T-helper 2 cell treated with Interferon-gamma antibody and Interleukin-4, amounts not matched to agents 5 μg/mL and 100 μg/mL, for 36 hours (primary cell): ENCODE measurements at regions not wholly inside any gene's neighbourhood (a gene's known extent, or its start where the extent isn't known, plus 50 kb on each side); places are given as distances from the start of the nearest gene placed in this dataset.

Experiments used
- DNase-seq: peaks from one replicate; pipeline ENCODE4 v3.0.0; 2021; ENCODE audit warnings: low spot score
- H3K27ac Mint-ChIP-seq: one replicate; pipeline ENCODE4 v1.8.0; 2021; ENCODE audit warnings: mild to moderate bottlenecking, mixed read lengths
- H3K27me3 Mint-ChIP-seq: one replicate; pipeline ENCODE4 v1.8.0; 2021; ENCODE audit warnings: low read depth, mixed read lengths
- H3K36me3 Mint-ChIP-seq: one replicate; pipeline ENCODE4 v1.8.0; 2021; ENCODE audit warnings: low read depth, mixed read lengths
- H3K4me1 Mint-ChIP-seq: one replicate; pipeline ENCODE4 v1.8.0; 2021; ENCODE audit warnings: low read depth, mixed read lengths
- H3K4me3 Mint-ChIP-seq: one replicate; pipeline ENCODE4 v1.8.0; 2022; ENCODE audit warnings: mild to moderate bottlenecking, moderate library complexity, mixed read lengths
- H3K9me3 Mint-ChIP-seq: one replicate; pipeline ENCODE4 v1.8.0; 2021; ENCODE audit warnings: mixed read lengths

DNA sequence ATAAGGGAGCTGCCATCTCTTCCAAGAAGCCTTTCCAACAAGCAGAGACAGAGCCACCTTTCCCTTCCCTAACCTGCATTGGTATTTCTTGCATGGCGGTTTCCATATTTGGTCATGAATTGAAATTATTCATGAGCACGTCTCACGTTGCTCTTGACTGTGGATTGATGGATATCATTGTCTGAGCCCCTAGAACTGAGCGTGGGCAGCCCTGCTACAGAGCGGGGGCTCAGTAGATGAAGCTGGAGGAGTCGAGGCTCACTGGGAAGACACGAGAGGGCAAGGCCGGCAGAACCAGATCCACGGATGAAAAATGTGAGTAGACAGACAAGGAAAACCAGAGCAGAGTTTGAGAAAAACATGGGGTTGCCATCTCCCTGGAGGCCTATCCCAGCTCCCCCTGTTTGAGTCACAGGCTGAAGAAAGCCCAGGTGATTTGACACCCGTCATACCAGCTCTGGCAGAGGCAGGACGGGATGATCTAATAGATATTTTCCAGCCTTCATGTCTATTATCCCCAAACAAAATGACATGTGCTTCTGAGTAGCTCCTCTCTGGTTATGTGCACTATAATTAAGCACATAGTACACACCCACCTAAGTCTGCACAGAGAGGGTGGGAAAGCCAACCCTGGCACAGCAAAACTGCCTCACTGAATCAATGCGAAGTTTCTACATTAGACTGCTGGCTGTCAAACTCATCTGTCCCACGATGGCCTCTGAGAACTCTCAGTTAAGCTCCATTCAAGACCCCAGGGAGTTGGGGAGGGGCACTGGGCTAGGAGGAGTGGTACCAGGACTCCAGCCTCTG, 363.5 kb upstream of the KLHL29 start:
- Mint-ChIP-seq H3K4me3 (no peak overlapping the region), H3K27me3 (no peaks in the 10 kb centered on the region), H3K27ac (no peak overlapping the region), H3K4me1 (no peaks in the 10 kb centered on the region), H3K36me3 (no peaks in the 10 kb centered on the region), H3K9me3 (no peaks in the 10 kb centered on the region)
- DNase-seq = no peak

DNA sequence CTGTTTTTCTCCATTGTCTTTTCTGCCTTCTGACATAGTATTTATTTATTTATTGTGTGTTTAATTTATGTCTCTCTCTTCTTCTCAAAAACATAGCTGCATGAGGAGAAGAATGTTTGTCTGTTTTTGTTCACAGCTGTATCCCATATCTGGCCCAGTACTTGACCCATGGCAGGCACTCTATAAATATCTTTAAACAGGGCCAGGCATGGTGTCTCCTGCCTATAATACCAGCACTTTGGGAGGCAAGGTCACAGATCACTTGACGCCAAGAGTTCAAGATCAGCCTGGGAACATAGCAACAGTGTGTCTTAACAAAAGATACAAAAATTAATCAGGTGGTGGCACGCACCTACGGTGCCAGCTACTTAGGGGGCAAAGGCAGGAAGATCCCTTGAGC, 361.3 kb upstream of the KLHL29 start:
- no peak for DNase-seq
- no peak overlapping the region for H3K27ac Mint-ChIP-seq
- H3K4me3 Mint-ChIP-seq = no peak overlapping the region
- H3K36me3 Mint-ChIP-seq = no peaks in the 10 kb centered on the region
- H3K9me3 Mint-ChIP-seq = no peaks in the 10 kb centered on the region
- H3K4me1 Mint-ChIP-seq = no peaks in the 10 kb centered on the region
- no peaks in the 10 kb centered on the region for H3K27me3 Mint-ChIP-seq

DNA sequence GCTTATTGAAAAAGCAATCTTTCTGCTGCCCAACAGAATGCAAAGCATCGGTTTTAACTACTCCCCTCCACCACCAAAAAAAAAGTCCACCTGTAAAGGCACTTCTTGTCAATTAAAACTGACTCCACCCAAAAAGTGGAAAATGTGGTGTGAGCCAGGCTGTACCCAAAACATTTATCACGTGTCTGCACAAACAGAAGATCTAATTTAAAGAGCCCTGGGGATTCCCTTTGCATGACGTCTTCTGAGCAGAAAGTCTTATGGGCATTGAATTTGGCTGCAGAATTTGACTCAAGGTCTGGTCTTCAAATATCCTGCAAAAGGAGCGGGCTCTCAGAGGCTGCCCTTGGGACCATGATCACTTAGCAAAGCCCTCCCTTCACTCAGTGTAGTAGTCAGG, 358.3 kb upstream of the KLHL29 start:
- no peak overlapping the region for H3K27ac Mint-ChIP-seq
- no peaks in the 10 kb centered on the region for H3K9me3 Mint-ChIP-seq
- no peaks in the 10 kb centered on the region for H3K36me3 Mint-ChIP-seq
- no peaks in the 10 kb centered on the region for H3K27me3 Mint-ChIP-seq
- no peaks in the 10 kb centered on the region for H3K4me1 Mint-ChIP-seq
- no peak for DNase-seq
- no peak overlapping the region for H3K4me3 Mint-ChIP-seq

DNA sequence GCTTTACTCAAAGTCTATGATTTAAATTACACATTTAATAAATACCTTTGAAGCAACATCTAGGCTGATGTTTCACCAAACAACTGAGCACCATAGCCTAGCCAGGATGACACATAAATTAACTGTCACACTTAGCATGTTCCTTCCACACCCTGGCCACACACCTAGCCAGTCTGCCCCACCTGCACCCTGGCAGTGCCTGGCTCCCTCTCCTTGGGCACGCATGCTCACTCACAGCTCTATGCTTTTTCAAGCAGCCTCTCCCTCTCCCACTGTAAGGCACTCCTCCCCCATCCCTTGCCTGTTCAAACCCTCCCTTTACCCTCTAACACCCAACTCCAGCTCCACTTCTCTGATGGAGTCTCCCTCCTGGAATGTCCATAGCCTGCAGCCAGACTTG, 357.6 kb upstream of the KLHL29 start:
- DNase-seq = no peak
- Mint-ChIP-seq H3K27ac (no peak overlapping the region), H3K9me3 (no peaks in the 10 kb centered on the region), H3K4me1 (no peaks in the 10 kb centered on the region), H3K4me3 (no peak overlapping the region), H3K36me3 (no peaks in the 10 kb centered on the region), H3K27me3 (no peaks in the 10 kb centered on the region)

DNA sequence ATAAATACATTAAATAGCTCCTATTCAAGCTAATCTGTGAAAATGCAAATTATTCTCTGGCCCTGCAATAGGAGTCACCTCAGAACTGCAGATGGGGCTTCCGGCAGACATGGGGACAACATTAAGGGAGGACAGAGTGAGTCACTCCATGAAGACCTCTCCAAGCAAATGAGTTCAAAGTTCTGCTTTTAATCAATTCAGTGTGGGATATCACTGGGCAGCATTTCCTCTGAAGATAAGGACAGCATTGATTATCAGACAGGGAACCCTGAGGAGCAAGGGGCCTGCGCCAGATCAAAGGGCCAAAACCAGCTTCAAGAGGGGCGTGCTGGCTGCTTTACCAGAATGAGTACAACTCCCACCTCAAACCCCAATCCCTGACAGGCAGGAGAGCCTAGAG, 356.9 kb upstream of the KLHL29 start:
- H3K27ac Mint-ChIP-seq = no peak overlapping the region
- H3K27me3 Mint-ChIP-seq = no peaks in the 10 kb centered on the region

DNA sequence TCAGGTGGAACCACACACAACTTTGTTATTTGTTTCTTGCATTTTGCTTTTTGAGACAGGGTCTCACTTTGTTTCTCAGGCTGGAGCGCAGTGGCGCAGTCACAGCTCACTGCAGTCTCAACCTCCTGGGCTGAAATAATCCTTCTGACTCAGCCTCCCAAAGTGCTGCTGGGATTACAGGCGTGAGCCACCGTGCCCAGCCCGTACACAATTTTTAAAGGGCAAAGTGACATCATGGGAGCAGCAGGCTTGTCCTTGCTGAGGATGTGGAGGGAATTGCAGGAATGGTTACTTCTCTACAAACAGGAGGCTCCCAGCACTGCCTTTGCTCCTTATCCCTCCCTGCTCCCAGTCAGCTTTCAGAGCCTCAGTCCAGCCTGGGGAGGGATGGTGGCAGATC, 355.9 kb upstream of the KLHL29 start:
- Mint-ChIP-seq H3K27ac (no peak overlapping the region), H3K4me3 (no peak overlapping the region), H3K36me3 (no peaks in the 10 kb centered on the region), H3K9me3 (no peaks in the 10 kb centered on the region), H3K27me3 (no peaks in the 10 kb centered on the region), H3K4me1 (no peaks in the 10 kb centered on the region)
- no peak for DNase-seq

More for the DNA sequence above, 356.9 kb upstream of the KLHL29 start:
- Mint-ChIP-seq H3K4me1 (no peaks in the 10 kb centered on the region), H3K4me3 (no peak overlapping the region), H3K36me3 (no peaks in the 10 kb centered on the region), H3K9me3 (no peaks in the 10 kb centered on the region)
- DNase-seq = no peak

DNA sequence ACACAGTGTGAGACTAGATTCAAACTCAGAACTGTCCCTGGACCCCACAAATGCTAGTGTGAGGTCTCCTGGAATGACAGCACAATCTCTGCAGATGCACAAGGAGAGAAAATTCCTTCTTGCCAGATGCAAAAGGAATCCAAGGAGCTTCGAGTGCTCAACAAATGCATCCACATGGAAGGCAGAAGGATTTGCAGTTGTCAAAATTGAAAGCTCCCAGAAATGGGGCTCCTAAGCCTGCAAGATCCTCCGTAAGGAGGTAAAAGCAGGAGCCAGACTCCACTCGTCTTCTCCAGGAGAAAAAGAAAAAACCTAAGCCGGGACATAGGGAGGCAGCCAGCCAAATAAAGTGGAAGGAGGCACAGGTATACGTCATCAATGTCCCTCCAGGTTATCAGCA, 355.0 kb upstream of the KLHL29 start:
- no peak overlapping the region for H3K27ac Mint-ChIP-seq
- no peaks in the 10 kb centered on the region for H3K9me3 Mint-ChIP-seq
- DNase-seq = no peak
- no peaks in the 10 kb centered on the region for H3K4me1 Mint-ChIP-seq
- H3K4me3 Mint-ChIP-seq = no peak overlapping the region
- H3K27me3 Mint-ChIP-seq = no peaks in the 10 kb centered on the region
- no peaks in the 10 kb centered on the region for H3K36me3 Mint-ChIP-seq

DNA sequence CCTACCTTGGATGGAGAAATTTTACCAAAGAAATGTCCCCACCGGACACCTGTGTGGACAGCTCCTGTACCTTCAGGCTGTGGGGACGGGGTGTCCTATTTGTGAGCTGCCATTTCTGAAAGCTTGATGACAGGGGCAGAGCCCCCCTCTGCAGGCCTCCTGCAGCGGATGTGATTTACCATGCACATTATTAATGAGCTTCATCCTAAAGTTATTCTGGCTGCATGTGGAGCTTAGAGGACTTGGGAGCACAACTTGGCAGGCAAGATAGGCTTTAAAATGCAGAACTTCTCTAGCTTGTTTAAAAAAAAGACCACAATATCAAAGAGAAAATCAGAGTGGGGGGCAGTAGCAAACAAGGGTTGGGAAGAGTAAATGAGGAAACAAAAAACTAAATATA, 350.0 kb upstream of the KLHL29 start:
- Mint-ChIP-seq H3K4me3 (no peak overlapping the region), H3K36me3 (no peaks in the 10 kb centered on the region), H3K9me3 (no peaks in the 10 kb centered on the region), H3K27ac (no peak overlapping the region), H3K27me3 (no peaks in the 10 kb centered on the region), H3K4me1 (no peaks in the 10 kb centered on the region)
- DNase-seq = no peak

DNA sequence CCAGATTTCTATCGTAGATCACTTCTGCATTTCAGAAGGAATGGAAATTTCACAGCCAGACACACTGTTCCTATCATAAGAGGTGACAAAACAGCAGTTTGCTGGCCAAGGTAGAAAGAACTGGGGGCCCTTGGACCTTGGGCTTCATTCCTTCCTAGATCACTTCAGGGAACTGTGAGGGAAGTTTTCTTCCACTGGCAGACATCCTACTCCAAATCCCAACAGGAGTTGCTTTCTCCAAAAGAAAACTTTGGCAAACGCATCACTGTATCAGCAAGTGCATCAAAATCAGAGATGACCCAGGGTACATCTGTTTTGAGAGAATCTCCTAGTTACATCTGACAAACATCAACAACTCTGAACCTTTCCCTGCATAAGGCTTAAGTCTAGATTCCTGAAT, 348.4 kb upstream of the KLHL29 start:
- Mint-ChIP-seq H3K27me3 (no peaks in the 10 kb centered on the region), H3K27ac (no peak overlapping the region), H3K4me1 (no peaks in the 10 kb centered on the region), H3K4me3 (no peak overlapping the region), H3K9me3 (no peaks in the 10 kb centered on the region), H3K36me3 (no peaks in the 10 kb centered on the region)
- no peak for DNase-seq

DNA sequence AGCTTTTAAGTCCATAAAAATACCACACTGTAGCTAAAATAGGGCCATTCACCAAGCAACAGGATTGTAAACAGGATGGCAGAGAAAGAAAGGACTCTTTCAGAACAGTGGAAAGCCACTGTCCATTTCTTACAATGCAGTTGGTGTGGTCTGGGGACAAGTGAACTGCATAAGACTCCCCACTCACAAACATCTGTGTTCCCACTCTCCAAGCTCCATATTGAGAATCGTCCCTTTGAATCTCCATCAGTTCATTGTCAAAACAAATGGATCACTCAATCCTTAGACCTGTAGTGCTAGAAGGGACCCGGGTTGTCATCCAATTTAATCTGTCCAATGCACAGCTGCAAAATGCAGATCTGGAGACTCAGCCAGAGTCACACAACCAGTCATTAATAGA, 347.4 kb upstream of the KLHL29 start:
- DNase-seq = no peak
- no peaks in the 10 kb centered on the region for H3K36me3 Mint-ChIP-seq
- H3K9me3 Mint-ChIP-seq = no peaks in the 10 kb centered on the region
- H3K27me3 Mint-ChIP-seq = no peaks in the 10 kb centered on the region
- H3K4me1 Mint-ChIP-seq = no peaks in the 10 kb centered on the region
- no peak overlapping the region for H3K27ac Mint-ChIP-seq
- H3K4me3 Mint-ChIP-seq = no peak overlapping the region

DNA sequence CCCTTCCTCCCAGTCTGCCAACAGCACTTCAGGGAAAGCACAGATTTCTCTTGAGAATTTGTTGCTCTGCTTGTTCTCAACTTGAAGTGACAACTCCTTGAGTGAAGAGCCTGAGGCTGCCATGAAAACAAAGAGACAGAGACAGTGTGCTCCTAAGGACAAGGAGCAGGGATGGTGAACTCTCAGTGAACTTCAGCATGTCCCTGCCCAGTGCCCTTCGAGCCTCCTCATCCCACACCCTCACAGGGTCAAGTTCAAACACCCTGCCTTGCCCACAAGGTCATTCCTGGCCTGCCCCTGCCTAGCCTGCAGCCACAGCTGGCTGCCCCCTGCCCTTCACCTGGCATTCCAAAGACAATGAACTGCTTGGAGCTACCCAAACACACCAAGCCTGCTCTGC, 343.5 kb upstream of the KLHL29 start:
- no peaks in the 10 kb centered on the region for H3K36me3 Mint-ChIP-seq
- H3K4me3 Mint-ChIP-seq = no peak overlapping the region
- no peaks in the 10 kb centered on the region for H3K9me3 Mint-ChIP-seq
- H3K4me1 Mint-ChIP-seq = no peaks in the 10 kb centered on the region
- H3K27ac Mint-ChIP-seq = no peak overlapping the region
- H3K27me3 Mint-ChIP-seq = no peaks in the 10 kb centered on the region
- no peak for DNase-seq

DNA sequence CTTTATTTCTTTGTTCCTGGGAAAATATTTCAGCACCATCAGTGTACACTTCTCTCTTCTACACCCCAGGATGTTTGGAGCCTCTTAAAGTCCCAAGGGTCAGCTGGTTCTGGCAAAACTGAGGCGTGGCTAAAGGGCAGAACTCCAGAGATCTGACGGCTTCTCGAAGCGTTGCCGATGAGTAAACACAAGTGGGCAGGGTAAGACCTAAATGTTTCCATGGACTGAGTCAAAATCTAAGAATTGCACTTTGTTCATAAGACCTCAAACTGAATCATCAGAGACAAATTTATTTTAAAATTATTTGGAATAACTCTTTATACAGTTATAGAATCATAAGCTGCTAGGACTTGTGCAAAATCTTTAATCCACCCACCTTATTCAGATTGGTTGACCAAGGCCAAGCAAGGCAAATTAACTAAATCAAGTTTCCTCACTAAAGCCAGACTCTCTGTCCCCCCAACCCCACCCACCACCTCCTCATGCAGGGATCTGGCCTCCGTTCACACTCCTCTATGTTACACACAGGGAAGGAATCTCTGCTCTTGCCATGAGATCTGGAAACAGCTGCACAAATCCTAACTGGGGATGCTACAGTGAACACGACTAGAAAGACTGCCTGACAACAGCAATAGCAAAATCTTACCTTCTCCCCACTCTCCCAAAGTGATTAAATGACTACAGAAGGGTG, 342.6 kb upstream of the KLHL29 start:
- DNase-seq = no peak
- no peaks in the 10 kb centered on the region for H3K4me1 Mint-ChIP-seq
- no peaks in the 10 kb centered on the region for H3K36me3 Mint-ChIP-seq
- no peak overlapping the region for H3K27ac Mint-ChIP-seq
- no peak overlapping the region for H3K4me3 Mint-ChIP-seq
- no peaks in the 10 kb centered on the region for H3K9me3 Mint-ChIP-seq
- no peaks in the 10 kb centered on the region for H3K27me3 Mint-ChIP-seq

DNA sequence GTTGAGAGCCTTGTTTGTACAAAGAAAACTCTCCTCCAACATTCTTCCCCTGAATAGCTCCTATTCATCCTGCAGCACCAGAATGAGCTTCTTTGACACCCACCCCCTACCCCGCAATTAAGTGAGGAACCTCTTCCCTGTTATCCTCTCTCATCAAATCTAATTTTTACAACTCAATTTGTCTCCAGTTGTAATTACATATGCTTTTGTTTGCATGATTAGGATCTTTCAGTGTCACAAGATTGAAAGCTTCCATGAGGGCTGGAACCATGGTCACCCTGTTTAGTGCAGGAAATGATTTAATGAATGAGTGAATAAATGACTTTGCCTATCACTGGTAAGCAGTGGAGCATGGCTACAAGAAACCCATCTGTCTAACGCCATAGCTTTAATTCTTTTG, 334.6 kb upstream of the KLHL29 start:
- Mint-ChIP-seq H3K27me3 (no peaks in the 10 kb centered on the region), H3K4me3 (no peak overlapping the region), H3K9me3 (no peaks in the 10 kb centered on the region), H3K27ac (no peak overlapping the region), H3K4me1 (no peaks in the 10 kb centered on the region), H3K36me3 (no peaks in the 10 kb centered on the region)
- DNase-seq = no peak

DNA sequence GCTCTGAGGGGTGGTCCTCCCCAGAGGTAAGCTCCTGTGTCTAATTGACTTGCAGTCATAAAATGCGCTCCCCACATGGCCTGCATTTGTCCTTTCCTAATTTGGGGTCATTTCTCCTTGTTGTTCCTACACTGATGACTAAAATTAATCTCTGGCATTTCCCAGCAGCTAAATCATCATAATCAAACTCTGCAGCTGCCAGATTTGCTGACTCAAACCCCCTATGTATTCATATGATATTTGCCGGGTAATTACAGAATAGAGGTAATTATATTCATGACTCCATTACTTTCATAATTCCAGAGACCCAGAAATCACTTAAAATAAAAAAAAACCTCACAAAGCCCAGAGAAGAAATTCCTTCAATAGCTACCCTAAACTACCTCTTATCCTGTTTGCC, 331.4 kb upstream of the KLHL29 start:
- H3K27ac Mint-ChIP-seq = no peak overlapping the region
- no peak for DNase-seq
- H3K27me3 Mint-ChIP-seq = no peaks in the 10 kb centered on the region
- H3K9me3 Mint-ChIP-seq = no peaks in the 10 kb centered on the region
- H3K4me1 Mint-ChIP-seq = no peaks in the 10 kb centered on the region
- H3K4me3 Mint-ChIP-seq = no peak overlapping the region
- no peaks in the 10 kb centered on the region for H3K36me3 Mint-ChIP-seq

DNA sequence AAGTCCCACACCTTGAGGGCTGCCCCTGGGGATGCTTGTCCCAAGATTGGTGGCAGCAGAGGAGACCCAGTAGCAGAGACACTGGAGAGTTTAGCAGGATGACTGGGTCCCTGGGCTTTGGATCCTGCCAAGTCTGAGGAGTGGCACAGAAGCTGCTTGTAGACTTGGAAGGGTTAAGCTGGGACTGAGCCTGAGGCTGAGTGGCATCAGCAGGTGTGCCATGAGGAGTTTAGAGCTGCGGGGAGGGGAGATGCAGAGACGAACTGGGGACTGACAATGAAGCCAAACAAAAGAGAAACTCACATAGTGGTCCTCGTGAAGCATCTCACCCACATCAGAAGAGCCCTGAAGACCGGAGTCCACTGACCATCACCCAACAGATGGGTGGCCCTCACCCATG, 329.7 kb upstream of the KLHL29 start:
- no peak overlapping the region for H3K27ac Mint-ChIP-seq
- no peaks in the 10 kb centered on the region for H3K27me3 Mint-ChIP-seq
- no peaks in the 10 kb centered on the region for H3K4me1 Mint-ChIP-seq
- no peak for DNase-seq
- H3K4me3 Mint-ChIP-seq = no peak overlapping the region
- no peaks in the 10 kb centered on the region for H3K9me3 Mint-ChIP-seq
- H3K36me3 Mint-ChIP-seq = no peaks in the 10 kb centered on the region
